ENCODE measurements at regions not wholly inside any gene's neighbourhood (a gene's known extent, or its start where the extent isn't known, plus 50 kb on each side); places are given as distances from the start of the nearest gene placed in this dataset.

- TF ChIP-seq CTCF (IDR thresholded peaks at IDR 0.05) (no peak), POLR2A (IDR thresholded peaks at IDR 0.05) (no peak)
Measured at GRCh38 chr6:1215023-1215422, 96.9 kb upstream of the FOXQ1 start.
